ENCODE measurements at regions not wholly inside any gene's neighbourhood (a gene's known extent, or its start where the extent isn't known, plus 50 kb on each side); places are given as distances from the start of the nearest gene placed in this dataset.

DNA sequence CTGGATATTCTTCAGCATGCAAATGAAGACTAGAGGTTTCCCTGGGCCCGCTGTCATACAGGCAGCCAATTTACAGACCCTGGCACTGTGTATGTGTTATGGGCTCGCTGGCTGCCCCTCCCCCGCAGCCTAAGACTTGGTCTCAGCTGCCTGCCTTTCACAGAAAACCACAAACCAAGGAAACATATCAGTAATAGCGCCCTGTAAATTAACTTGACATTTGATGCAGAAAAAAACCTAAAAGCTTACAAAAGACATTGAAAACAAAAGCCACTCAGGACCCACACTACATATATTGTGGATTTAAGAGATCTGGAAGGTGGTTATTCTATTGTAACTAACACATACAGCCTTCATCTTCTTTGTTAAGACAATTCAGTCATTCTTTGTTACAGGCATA, 287.0 kb upstream of the TMEM161B start:
- Mint-ChIP-seq H3K4me3 (no peak overlapping the region), H3K4me1 (peaks cover 40% of the 10 kb centered on the region), H3K9me3 (no peaks in the 10 kb centered on the region), H3K36me3 (no peaks in the 10 kb centered on the region), H3K27ac (0 out of 2 replicates have a peak overlapping the region, but pooled peaks have one; percentile 6), H3K27me3 (ENCODE audit: low read depth) (no peaks in the 10 kb centered on the region)
- ChIA-PET CTCF (interaction anchor here (1.1 kb wide), 1 partner anchor 47 kb away, joined by 3 read pairs; no protein-coding TSS in a partner anchor), POLR2A (interaction anchor here (1.0 kb wide), 1 partner anchor 67 kb away, joined by 3 read pairs; no protein-coding TSS in a partner anchor)
- TF ChIP-seq, protein P1, sequence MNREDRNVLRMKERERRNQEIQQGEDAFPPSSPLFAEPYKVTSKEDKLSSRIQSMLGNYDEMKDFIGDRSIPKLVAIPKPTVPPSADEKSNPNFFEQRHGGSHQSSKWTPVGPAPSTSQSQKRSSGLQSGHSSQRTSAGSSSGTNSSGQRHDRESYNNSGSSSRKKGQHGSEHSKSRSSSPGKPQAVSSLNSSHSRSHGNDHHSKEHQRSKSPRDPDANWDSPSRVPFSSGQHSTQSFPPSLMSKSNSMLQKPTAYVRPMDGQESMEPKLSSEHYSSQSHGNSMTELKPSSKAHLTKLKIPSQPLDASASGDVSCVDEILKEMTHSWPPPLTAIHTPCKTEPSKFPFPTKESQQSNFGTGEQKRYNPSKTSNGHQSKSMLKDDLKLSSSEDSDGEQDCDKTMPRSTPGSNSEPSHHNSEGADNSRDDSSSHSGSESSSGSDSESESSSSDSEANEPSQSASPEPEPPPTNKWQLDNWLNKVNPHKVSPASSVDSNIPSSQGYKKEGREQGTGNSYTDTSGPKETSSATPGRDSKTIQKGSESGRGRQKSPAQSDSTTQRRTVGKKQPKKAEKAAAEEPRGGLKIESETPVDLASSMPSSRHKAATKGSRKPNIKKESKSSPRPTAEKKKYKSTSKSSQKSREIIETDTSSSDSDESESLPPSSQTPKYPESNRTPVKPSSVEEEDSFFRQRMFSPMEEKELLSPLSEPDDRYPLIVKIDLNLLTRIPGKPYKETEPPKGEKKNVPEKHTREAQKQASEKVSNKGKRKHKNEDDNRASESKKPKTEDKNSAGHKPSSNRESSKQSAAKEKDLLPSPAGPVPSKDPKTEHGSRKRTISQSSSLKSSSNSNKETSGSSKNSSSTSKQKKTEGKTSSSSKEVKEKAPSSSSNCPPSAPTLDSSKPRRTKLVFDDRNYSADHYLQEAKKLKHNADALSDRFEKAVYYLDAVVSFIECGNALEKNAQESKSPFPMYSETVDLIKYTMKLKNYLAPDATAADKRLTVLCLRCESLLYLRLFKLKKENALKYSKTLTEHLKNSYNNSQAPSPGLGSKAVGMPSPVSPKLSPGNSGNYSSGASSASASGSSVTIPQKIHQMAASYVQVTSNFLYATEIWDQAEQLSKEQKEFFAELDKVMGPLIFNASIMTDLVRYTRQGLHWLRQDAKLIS (CRISPR knock-in tag; IDR thresholded peaks at IDR 0.05; ENCODE audit: borderline replicate concordance): no peak
- no peak for TF ChIP-seq TP53 (CRISPR knock-in tag; IDR thresholded peaks at IDR 0.05)
- TF ChIP-seq, protein P2, sequence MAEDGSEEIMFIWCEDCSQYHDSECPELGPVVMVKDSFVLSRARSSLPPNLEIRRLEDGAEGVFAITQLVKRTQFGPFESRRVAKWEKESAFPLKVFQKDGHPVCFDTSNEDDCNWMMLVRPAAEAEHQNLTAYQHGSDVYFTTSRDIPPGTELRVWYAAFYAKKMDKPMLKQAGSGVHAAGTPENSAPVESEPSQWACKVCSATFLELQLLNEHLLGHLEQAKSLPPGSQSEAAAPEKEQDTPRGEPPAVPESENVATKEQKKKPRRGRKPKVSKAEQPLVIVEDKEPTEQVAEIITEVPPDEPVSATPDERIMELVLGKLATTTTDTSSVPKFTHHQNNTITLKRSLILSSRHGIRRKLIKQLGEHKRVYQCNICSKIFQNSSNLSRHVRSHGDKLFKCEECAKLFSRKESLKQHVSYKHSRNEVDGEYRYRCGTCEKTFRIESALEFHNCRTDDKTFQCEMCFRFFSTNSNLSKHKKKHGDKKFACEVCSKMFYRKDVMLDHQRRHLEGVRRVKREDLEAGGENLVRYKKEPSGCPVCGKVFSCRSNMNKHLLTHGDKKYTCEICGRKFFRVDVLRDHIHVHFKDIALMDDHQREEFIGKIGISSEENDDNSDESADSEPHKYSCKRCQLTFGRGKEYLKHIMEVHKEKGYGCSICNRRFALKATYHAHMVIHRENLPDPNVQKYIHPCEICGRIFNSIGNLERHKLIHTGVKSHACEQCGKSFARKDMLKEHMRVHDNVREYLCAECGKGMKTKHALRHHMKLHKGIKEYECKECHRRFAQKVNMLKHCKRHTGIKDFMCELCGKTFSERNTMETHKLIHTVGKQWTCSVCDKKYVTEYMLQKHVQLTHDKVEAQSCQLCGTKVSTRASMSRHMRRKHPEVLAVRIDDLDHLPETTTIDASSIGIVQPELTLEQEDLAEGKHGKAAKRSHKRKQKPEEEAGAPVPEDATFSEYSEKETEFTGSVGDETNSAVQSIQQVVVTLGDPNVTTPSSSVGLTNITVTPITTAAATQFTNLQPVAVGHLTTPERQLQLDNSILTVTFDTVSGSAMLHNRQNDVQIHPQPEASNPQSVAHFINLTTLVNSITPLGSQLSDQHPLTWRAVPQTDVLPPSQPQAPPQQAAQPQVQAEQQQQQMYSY (CRISPR knock-in tag; IDR thresholded peaks at IDR 0.05): no peak
- no peak for TF ChIP-seq NFATC4 (CRISPR knock-in tag; IDR thresholded peaks at IDR 0.05)
- no peak for TF ChIP-seq GTF2I (CRISPR knock-in tag; conservative IDR thresholded peaks at IDR 0.05)
- ATAC-seq (peak; percentile 87), DNase-seq (ENCODE audit: low spot score) (peak; percentile 29)

DNA sequence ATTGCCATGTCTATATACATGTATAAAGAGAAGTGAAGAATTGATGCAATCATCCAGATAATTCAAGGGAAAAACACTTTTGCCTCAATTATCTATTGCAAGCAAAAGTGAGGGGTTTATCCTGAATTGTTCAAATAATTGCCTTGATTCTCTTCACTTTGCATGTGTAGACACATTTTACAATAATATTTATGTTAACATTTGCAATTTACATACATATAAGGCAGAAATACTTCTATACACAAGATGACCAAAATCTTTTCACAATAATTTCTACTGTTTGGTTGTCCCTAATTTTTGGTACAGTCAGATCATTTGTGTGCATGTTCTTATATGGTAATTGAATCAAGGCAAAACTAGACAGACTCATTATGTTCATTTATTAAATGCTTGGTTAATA, 285.3 kb upstream of the TMEM161B start:
- H3K27ac Mint-ChIP-seq: no peak overlapping the region
- TF ChIP-seq, protein P3, sequence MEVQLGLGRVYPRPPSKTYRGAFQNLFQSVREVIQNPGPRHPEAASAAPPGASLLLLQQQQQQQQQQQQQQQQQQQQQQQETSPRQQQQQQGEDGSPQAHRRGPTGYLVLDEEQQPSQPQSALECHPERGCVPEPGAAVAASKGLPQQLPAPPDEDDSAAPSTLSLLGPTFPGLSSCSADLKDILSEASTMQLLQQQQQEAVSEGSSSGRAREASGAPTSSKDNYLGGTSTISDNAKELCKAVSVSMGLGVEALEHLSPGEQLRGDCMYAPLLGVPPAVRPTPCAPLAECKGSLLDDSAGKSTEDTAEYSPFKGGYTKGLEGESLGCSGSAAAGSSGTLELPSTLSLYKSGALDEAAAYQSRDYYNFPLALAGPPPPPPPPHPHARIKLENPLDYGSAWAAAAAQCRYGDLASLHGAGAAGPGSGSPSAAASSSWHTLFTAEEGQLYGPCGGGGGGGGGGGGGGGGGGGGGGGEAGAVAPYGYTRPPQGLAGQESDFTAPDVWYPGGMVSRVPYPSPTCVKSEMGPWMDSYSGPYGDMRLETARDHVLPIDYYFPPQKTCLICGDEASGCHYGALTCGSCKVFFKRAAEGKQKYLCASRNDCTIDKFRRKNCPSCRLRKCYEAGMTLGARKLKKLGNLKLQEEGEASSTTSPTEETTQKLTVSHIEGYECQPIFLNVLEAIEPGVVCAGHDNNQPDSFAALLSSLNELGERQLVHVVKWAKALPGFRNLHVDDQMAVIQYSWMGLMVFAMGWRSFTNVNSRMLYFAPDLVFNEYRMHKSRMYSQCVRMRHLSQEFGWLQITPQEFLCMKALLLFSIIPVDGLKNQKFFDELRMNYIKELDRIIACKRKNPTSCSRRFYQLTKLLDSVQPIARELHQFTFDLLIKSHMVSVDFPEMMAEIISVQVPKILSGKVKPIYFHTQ (CRISPR knock-in tag; IDR thresholded peaks at IDR 0.05): no peak
- TF ChIP-seq NFATC4 (CRISPR knock-in tag; IDR thresholded peaks at IDR 0.05) (no peak), ZNF263 (CRISPR knock-in tag; IDR thresholded peaks at IDR 0.05; ENCODE audit: low read depth) (no peak), RORB (CRISPR knock-in tag; IDR thresholded peaks at IDR 0.05) (no peak), GABPB1 (CRISPR knock-in tag; IDR thresholded peaks at IDR 0.05) (no peak), ZNF232 (CRISPR knock-in tag; IDR thresholded peaks at IDR 0.05) (no peak), NR2C2 (CRISPR knock-in tag; IDR thresholded peaks at IDR 0.05) (no peak), ZNF138 (CRISPR knock-in tag; conservative IDR thresholded peaks at IDR 0.05) (no peak)
- TF ChIP-seq, protein P4, sequence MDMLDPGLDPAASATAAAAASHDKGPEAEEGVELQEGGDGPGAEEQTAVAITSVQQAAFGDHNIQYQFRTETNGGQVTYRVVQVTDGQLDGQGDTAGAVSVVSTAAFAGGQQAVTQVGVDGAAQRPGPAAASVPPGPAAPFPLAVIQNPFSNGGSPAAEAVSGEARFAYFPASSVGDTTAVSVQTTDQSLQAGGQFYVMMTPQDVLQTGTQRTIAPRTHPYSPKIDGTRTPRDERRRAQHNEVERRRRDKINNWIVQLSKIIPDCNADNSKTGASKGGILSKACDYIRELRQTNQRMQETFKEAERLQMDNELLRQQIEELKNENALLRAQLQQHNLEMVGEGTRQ (CRISPR knock-in tag; IDR thresholded peaks at IDR 0.05): no peak
- TF ChIP-seq, protein P5, sequence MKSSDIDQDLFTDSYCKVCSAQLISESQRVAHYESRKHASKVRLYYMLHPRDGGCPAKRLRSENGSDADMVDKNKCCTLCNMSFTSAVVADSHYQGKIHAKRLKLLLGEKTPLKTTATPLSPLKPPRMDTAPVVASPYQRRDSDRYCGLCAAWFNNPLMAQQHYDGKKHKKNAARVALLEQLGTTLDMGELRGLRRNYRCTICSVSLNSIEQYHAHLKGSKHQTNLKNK (CRISPR knock-in tag; IDR thresholded peaks at IDR 0.05): no peak
- TF ChIP-seq, protein P6, sequence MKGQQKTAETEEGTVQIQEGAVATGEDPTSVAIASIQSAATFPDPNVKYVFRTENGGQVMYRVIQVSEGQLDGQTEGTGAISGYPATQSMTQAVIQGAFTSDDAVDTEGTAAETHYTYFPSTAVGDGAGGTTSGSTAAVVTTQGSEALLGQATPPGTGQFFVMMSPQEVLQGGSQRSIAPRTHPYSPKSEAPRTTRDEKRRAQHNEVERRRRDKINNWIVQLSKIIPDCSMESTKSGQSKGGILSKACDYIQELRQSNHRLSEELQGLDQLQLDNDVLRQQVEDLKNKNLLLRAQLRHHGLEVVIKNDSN (CRISPR knock-in tag; IDR thresholded peaks at IDR 0.05): no peak
- POLR2A ChIA-PET: no interaction called here
- H3K27me3 Mint-ChIP-seq (ENCODE audit: low read depth): no peaks in the 10 kb centered on the region
- H3K4me3 Mint-ChIP-seq: no peak overlapping the region
- ATAC-seq (no peak), DNase-seq (ENCODE audit: low spot score) (no peak)
- H3K4me1 Mint-ChIP-seq: peaks cover 40% of the 10 kb centered on the region
- no peaks in the 10 kb centered on the region for H3K9me3 Mint-ChIP-seq
- CTCF ChIA-PET: no interaction called here
- H3K36me3 Mint-ChIP-seq: no peaks in the 10 kb centered on the region
